SH-SY5Y (cell line): ENCODE measurements at regions not wholly inside any gene's neighbourhood (a gene's known extent, or its start where the extent isn't known, plus 50 kb on each side); places are given as distances from the start of the nearest gene placed in this dataset.
A peak's percentile ranks its signal among the peaks of the same experiment; 100 is the strongest.

Source experiments
- GATA2 ChIP-seq: IDR thresholded peaks from 2 replicates; pipeline ENCODE4 v1.6.1; 2011; ENCODE audit warnings: mild to moderate bottlenecking, low read depth, low read length
- GATA3 ChIP-seq: IDR thresholded peaks from 2 replicates; pipeline ENCODE4 v1.6.1; 2011; ENCODE audit warnings: low read depth, mild to moderate bottlenecking, low read length, moderate library complexity

GRCh38 chr1:55869065-55869464 is 653.9 kb upstream of the USP24 start:
- TF ChIP-seq GATA2 (no peak), GATA3 (no peak)

- TF ChIP-seq GATA3 (no peak), GATA2 (no peak)
Measured at GRCh38 chr1:55868026-55868425, 652.9 kb upstream of the USP24 start.

- TF ChIP-seq GATA3: no peak
- TF ChIP-seq GATA2: no peak
Measured at GRCh38 chr1:55867304-55867843, 652.2 kb upstream of the USP24 start.

GRCh38 chr1:55864251-55864650 is 649.1 kb upstream of the USP24 start:
- TF ChIP-seq GATA3 (no peak), GATA2 (no peak)

GRCh38 chr1:55861676-55862340 is 646.6 kb upstream of the USP24 start:
- TF ChIP-seq GATA2 (no peak), GATA3 (no peak)

GRCh38 chr1:55860798-55861519 is 645.8 kb upstream of the USP24 start:
- TF ChIP-seq GATA3 (no peak), GATA2 (no peak)

GRCh38 chr1:55860326-55860725 is 645.2 kb upstream of the USP24 start:
- no peak for TF ChIP-seq GATA2
- no peak for TF ChIP-seq GATA3

GRCh38 chr1:55854911-55855310 is 639.7 kb upstream of the USP24 start:
- TF ChIP-seq GATA2 (no peak), GATA3 (no peak)

GRCh38 chr1:55848906-55849305 is 633.7 kb upstream of the USP24 start:
- TF ChIP-seq GATA2 (no peak), GATA3 (no peak)

- TF ChIP-seq GATA2 (no peak), GATA3 (no peak)
Measured at GRCh38 chr1:55846051-55846450, 630.9 kb upstream of the USP24 start.

- TF ChIP-seq GATA2 (no peak), GATA3 (no peak)
Measured at GRCh38 chr1:55844322-55844721, 629.2 kb upstream of the USP24 start.

GRCh38 chr1:55839626-55840025 is 624.5 kb upstream of the USP24 start:
- TF ChIP-seq GATA2 (no peak), GATA3 (no peak)

- TF ChIP-seq GATA3 (no peak), GATA2 (no peak)
Measured at GRCh38 chr1:55839221-55839620, 624.1 kb upstream of the USP24 start.

- TF ChIP-seq GATA2 (peak; percentile 70), GATA3 (no peak)
Measured at GRCh38 chr1:55836086-55836485, 620.9 kb upstream of the USP24 start.

GRCh38 chr1:55833529-55834091 is 618.4 kb upstream of the USP24 start:
- peak; percentile 32; the same call in 1 of the 2 replicates for TF ChIP-seq GATA2
- TF ChIP-seq GATA3: no peak

- TF ChIP-seq GATA2 (no peak), GATA3 (no peak)
Measured at GRCh38 chr1:55831759-55832158, 616.6 kb upstream of the USP24 start.
